Suprapubic skin (tissue), 4 donors: ENCODE measurements at regions not wholly inside any gene's neighbourhood (a gene's known extent, or its start where the extent isn't known, plus 50 kb on each side); places are given as distances from the start of the nearest gene placed in this dataset.
A peak's percentile ranks its signal among the peaks of the same experiment; 100 is the strongest.

Experiments used
- DNase-seq, 2 donors: peaks; one replicate each; pipeline ENCODE4 v3.0.0-alpha.2; 2019; ENCODE audit warnings: low spot score in 2 of 2
- H3K27ac ChIP-seq: fragments of 200-600 bp; sonication (generic); one replicate; pipeline ENCODE4 v1.5.1; 2019
- H3K27me3 ChIP-seq: fragments of 200-600 bp; sonication (generic); one replicate; pipeline ENCODE4 v1.5.1; 2019
- H3K36me3 ChIP-seq: fragments of 200-600 bp; sonication (generic); one replicate; pipeline ENCODE4 v1.5.1; 2019
- H3K4me1 ChIP-seq: fragments of 200-600 bp; sonication (generic); one replicate; pipeline ENCODE4 v1.5.1; 2019
- H3K4me3 ChIP-seq: fragments of 200-600 bp; sonication (generic); one replicate; pipeline ENCODE4 v1.5.1; 2019; ENCODE audit warnings: mild to moderate bottlenecking
- H3K9me3 ChIP-seq: fragments of 200-600 bp; sonication (generic); one replicate; pipeline ENCODE4 v1.5.1; 2019
- EP300 ChIP-seq: sonication (generic); formaldehyde crosslinking; IDR thresholded peaks from one replicate; pipeline ENCODE4 v1.6.1; 2017; ENCODE audit warnings: antibody characterized with exemption
- POLR2A ChIP-seq, 2 donors: fragments of 450-650 bp; IDR thresholded peaks; one replicate each; pipeline ENCODE4 v1.6.1; 2017; ENCODE audit warnings: antibody characterized with exemption in 2 of 2, mild to moderate bottlenecking in 2 of 2, moderate library complexity in 2 of 2
- POLR2AphosphoS5 ChIP-seq, 3 donors: sonication (generic); formaldehyde crosslinking; IDR thresholded peaks; one replicate each; pipeline ENCODE4 v1.6.1; 2017; ENCODE audit warnings: antibody characterized with exemption in 3 of 3
- WGBS: methylation state at CpG from one replicate; pipeline ENCODE4 v1.1.5; 2018; 5-methylcytosine and 5-hydroxymethylcytosine counted together
- TF ChIP-seq, protein P1 (sequence below), 2 donors: fragments of 200-600 bp in 1 of 2; fragments of 450-650 bp in 1 of 2; sonication (generic) in 1 of 2; IDR thresholded peaks; one replicate each; pipeline ENCODE4 v1.5.1; 2016 to 2019; ENCODE audit warnings: antibody characterized with exemption in 2 of 2, mild to moderate bottlenecking in 1 of 2, moderate library complexity in 1 of 2

DNA sequence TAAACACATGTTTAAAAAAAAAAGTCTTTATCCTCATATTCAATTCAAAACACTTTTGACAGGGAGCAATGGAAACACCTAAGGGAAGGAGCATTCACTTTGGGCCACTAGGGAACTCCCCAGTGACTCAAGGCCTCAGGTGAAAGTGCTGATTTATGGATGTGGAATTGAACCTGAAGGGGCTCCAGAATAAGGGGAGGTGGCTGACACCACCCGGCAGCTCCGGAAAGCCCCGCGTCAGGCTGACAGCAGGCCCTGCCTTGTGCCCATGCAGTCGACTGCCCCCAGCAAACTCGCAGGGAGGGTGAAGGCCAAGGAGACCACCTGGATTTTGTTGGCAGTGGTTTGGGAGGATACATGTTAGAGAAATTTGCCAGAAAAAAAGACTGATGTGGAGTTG, 275.3 kb upstream of the NCKAP5 start:
- 49% methylated on average over 6 of the region's 6 CpGs for WGBS
- no peak for DNase-seq
- no peak overlapping the region for H3K27ac ChIP-seq
- no peaks in the 10 kb centered on the region for H3K9me3 ChIP-seq
- TF ChIP-seq EP300 (no peak), POLR2AphosphoS5 (IDR thresholded peaks at IDR 0.05) (no peak), POLR2A (IDR thresholded peaks at IDR 0.05) (no peak)
- TF ChIP-seq, protein P1, sequence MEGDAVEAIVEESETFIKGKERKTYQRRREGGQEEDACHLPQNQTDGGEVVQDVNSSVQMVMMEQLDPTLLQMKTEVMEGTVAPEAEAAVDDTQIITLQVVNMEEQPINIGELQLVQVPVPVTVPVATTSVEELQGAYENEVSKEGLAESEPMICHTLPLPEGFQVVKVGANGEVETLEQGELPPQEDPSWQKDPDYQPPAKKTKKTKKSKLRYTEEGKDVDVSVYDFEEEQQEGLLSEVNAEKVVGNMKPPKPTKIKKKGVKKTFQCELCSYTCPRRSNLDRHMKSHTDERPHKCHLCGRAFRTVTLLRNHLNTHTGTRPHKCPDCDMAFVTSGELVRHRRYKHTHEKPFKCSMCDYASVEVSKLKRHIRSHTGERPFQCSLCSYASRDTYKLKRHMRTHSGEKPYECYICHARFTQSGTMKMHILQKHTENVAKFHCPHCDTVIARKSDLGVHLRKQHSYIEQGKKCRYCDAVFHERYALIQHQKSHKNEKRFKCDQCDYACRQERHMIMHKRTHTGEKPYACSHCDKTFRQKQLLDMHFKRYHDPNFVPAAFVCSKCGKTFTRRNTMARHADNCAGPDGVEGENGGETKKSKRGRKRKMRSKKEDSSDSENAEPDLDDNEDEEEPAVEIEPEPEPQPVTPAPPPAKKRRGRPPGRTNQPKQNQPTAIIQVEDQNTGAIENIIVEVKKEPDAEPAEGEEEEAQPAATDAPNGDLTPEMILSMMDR (IDR thresholded peaks at IDR 0.05), result no peak
- H3K4me1 ChIP-seq, result no peaks in the 10 kb centered on the region
- H3K4me3 ChIP-seq, result no peak overlapping the region
- no peaks in the 10 kb centered on the region for H3K27me3 ChIP-seq
- no peaks in the 10 kb centered on the region for H3K36me3 ChIP-seq

- DNase-seq, result no peak
- no peaks in the 10 kb centered on the region for H3K36me3 ChIP-seq
- H3K27me3 ChIP-seq, result no peaks in the 10 kb centered on the region
- WGBS, result 29% methylated on average over 9 of the region's 9 CpGs
- no peak for TF ChIP-seq POLR2A (IDR thresholded peaks at IDR 0.05)
- TF ChIP-seq POLR2AphosphoS5 (IDR thresholded peaks at IDR 0.05), result no peak
- TF ChIP-seq, protein P1 (IDR thresholded peaks at IDR 0.05), result peak; percentile 38 to 74
- no peak for TF ChIP-seq EP300
- no peak overlapping the region for H3K27ac ChIP-seq
- H3K4me3 ChIP-seq, result no peak overlapping the region
- H3K4me1 ChIP-seq, result no peaks in the 10 kb centered on the region
- H3K9me3 ChIP-seq, result no peaks in the 10 kb centered on the region
These were observed 276.1 kb upstream of the NCKAP5 start for GRCh38 chr2:133844214-133844892.

GRCh38 chr2:133846476-133846875, 278.2 kb upstream of the NCKAP5 start:
- TF ChIP-seq POLR2A (IDR thresholded peaks at IDR 0.05), result no peak
- TF ChIP-seq POLR2AphosphoS5 (IDR thresholded peaks at IDR 0.05), result no peak
- no peak for TF ChIP-seq EP300
- TF ChIP-seq, protein P1 (IDR thresholded peaks at IDR 0.05), result no peak
- Histone ChIP-seq H3K9me3 (no peaks in the 10 kb centered on the region), H3K27ac (no peak overlapping the region), H3K36me3 (no peaks in the 10 kb centered on the region), H3K4me1 (no peaks in the 10 kb centered on the region), H3K27me3 (no peaks in the 10 kb centered on the region), H3K4me3 (no peak overlapping the region)
- 95% methylated on average over 4 of the region's 4 CpGs for WGBS
- no peak for DNase-seq

- Histone ChIP-seq H3K4me3 (no peak overlapping the region), H3K9me3 (no peaks in the 10 kb centered on the region), H3K27me3 (no peaks in the 10 kb centered on the region), H3K27ac (no peak overlapping the region), H3K36me3 (no peaks in the 10 kb centered on the region), H3K4me1 (no peaks in the 10 kb centered on the region)
- DNase-seq, result no peak
- no peak for TF ChIP-seq POLR2AphosphoS5 (IDR thresholded peaks at IDR 0.05)
- TF ChIP-seq POLR2A (IDR thresholded peaks at IDR 0.05), result no peak
- TF ChIP-seq, protein P1 (IDR thresholded peaks at IDR 0.05), result no peak
- no peak for TF ChIP-seq EP300
- 91% methylated on average over 5 of the region's 5 CpGs for WGBS
These were observed 279.3 kb upstream of the NCKAP5 start for GRCh38 chr2:133847591-133847990.

DNA sequence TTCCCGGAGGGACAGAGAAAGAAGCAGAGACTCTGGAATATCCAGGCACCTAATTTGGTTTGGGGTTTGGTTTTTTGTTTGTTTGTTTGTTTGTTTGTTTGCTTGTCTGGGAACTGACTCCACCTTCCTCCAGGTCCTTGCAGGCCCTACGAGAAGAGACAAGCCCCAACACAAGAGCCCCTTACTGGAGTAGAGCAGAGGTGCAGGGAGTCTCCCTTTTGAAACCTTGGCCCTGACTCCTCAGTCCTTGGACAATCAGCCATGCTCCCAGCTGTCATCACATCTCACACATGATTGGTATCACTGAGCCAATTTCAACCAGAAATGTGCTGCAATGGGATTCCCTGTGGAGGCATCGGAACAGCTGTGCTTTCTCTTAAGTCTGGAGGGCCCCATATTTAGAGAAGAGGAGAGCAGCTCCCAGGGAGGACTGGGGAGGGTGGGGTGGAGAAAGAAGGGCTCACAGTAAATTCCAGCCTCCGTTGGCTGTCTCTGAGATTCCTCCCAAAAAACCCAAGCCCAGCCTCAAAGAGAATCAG, 279.9 kb upstream of the NCKAP5 start:
- Histone ChIP-seq H3K4me3 (no peak overlapping the region), H3K36me3 (no peaks in the 10 kb centered on the region), H3K4me1 (no peaks in the 10 kb centered on the region), H3K27me3 (no peaks in the 10 kb centered on the region), H3K27ac (no peak overlapping the region), H3K9me3 (no peaks in the 10 kb centered on the region)
- 61% methylated on average over 4 of the region's 4 CpGs for WGBS
- DNase-seq, result no peak
- TF ChIP-seq POLR2A (IDR thresholded peaks at IDR 0.05) (no peak), EP300 (no peak), POLR2AphosphoS5 (IDR thresholded peaks at IDR 0.05) (no peak)
- TF ChIP-seq, protein P1 (IDR thresholded peaks at IDR 0.05), result no peak
